Immature natural killer cell (primary cell): ENCODE measurements at regions not wholly inside any gene's neighbourhood (a gene's known extent, or its start where the extent isn't known, plus 50 kb on each side); places are given as distances from the start of the nearest gene placed in this dataset.

Experiments
- DNase-seq, 3 donors: peaks; one replicate each; pipeline ENCODE4 v3.0.0; 2022; ENCODE audit warnings: mixed read lengths in 1 of 3
- H3K27ac Mint-ChIP-seq, 6 donors: one replicate each; pipeline ENCODE4 v1.8.0; 2020; ENCODE audit warnings: mixed read lengths in 6 of 6, mild to moderate bottlenecking in 5 of 6, inconsistent platforms in 4 of 6, moderate library complexity in 3 of 6
- H3K27me3 Mint-ChIP-seq, 3 donors: one replicate each; pipeline ENCODE4 v1.8.0; 2020 to 2021; ENCODE audit warnings: low read depth in 3 of 3, mild to moderate bottlenecking in 3 of 3, mixed read lengths in 3 of 3, moderate library complexity in 3 of 3, inconsistent platforms in 1 of 3
- H3K36me3 Mint-ChIP-seq, 3 donors: one replicate each; pipeline ENCODE4 v1.8.0; 2020; ENCODE audit warnings: mixed read lengths in 3 of 3, inconsistent platforms in 2 of 3, mild to moderate bottlenecking in 2 of 3
- H3K4me1 Mint-ChIP-seq, 2 donors: one replicate each; pipeline ENCODE4 v1.8.0; 2020; ENCODE audit warnings: inconsistent platforms in 2 of 2, mild to moderate bottlenecking in 2 of 2, mixed read lengths in 2 of 2, moderate library complexity in 1 of 2
- H3K4me3 Mint-ChIP-seq, 5 donors: one replicate each; pipeline ENCODE4 v1.8.0; 2020; ENCODE audit warnings: mild to moderate bottlenecking in 5 of 5, mixed read lengths in 5 of 5, inconsistent platforms in 3 of 5, moderate library complexity in 3 of 5
- H3K9me3 Mint-ChIP-seq, 6 donors: one replicate each; pipeline ENCODE4 v1.8.0; 2020; ENCODE audit warnings: mild to moderate bottlenecking in 6 of 6, mixed read lengths in 6 of 6, inconsistent platforms in 4 of 6, moderate library complexity in 3 of 6

DNA sequence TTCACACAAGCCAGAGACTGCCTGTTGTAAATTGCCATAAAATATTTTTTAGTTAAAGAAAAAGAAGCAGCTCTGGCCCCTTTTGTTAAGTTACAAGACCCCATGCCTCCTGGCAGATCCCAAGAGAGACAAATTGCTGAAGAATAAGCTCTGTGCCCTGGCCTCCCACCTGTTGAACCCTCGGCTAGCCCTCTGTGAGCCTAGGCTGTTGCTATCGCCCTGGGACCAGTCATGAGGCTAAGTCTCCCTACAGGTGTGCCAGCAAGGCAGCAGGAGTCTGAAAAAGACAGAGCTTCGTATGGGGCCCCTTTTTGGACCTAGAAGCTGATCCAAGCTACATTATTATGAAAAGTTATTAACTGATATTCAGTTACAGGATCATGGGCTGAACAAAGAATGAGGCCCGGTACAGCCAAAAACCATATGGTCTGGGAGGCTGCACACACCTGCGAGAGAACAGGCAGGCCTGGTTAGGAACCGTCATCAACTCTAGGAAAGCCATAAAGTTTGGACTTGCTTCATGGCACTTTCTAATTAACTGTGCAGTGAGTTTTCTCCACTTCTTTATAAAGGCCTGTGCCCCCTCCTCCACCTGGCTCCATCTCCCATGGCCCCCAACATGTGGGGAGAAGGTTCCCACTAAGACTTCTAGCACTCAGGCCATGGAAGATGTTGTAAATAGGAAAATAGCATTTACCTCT is 384.7 kb downstream of the ENC1 start:
- Mint-ChIP-seq H3K27ac (no peak overlapping the region), H3K4me1 (no peaks in the 10 kb centered on the region), H3K36me3 (no peaks in the 10 kb centered on the region), H3K27me3 (peaks cover under 1 to 6% (median 5%) of the 10 kb centered on the region in 3 donors), H3K4me3 (no peak overlapping the region), H3K9me3 (peaks cover 0 to 3% (median 0%) of the 10 kb centered on the region in 6 donors)
- DNase-seq, result no peak

DNA sequence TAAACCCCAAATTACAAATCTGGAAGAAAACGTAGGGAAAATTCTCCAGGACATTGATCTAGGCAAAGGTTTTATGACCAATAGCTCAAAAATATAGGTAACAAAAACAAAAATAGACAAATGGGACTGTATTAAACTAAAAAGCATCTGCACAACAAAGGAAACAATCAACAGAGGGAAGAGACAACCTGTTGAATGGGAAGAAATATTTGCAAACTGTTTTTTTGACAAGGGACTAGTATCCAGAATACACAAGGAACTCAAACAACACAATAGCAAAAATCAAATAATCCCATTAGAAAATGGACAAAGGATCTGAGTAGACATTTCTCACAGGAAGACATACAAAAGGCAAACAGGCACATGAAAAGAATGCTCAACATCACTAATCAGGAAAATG is 386.3 kb downstream of the ENC1 start:
- no peaks in the 10 kb centered on the region for H3K4me1 Mint-ChIP-seq
- no peak for DNase-seq
- H3K27me3 Mint-ChIP-seq, result peaks cover 2 to 6% (median 5%) of the 10 kb centered on the region in 3 donors
- H3K9me3 Mint-ChIP-seq, result peaks cover 0 to 3% (median 0%) of the 10 kb centered on the region in 6 donors
- H3K36me3 Mint-ChIP-seq, result no peaks in the 10 kb centered on the region
- no peak overlapping the region for H3K27ac Mint-ChIP-seq
- H3K4me3 Mint-ChIP-seq, result no peak overlapping the region

DNA sequence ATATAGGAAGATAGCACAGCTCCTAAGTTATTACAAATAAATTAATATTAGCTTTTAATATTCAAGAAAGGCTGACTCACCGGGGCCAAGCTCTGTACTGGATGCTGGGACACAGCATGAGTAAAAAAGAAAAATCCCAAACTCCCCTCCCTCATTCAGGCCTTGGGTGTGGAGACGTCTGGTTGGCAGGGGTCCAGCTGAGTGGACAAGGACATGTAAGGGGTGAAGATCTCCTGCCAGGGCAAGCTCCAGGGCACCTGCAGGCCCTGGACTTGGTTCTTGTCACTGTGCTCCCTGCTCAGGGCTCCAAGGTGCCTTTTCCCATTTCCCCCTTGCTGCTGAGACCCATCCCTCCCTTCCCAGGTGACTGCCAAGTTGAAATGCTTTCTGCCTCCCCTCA is 388.5 kb downstream of the ENC1 start:
- Mint-ChIP-seq H3K27me3 (peaks cover 2 to 7% (median 4%) of the 10 kb centered on the region in 3 donors), H3K4me3 (no peak overlapping the region), H3K27ac (no peak overlapping the region), H3K36me3 (no peaks in the 10 kb centered on the region), H3K4me1 (no peaks in the 10 kb centered on the region), H3K9me3 (peaks cover 0 to 1% (median 0%) of the 10 kb centered on the region in 6 donors)
- no peak for DNase-seq

DNA sequence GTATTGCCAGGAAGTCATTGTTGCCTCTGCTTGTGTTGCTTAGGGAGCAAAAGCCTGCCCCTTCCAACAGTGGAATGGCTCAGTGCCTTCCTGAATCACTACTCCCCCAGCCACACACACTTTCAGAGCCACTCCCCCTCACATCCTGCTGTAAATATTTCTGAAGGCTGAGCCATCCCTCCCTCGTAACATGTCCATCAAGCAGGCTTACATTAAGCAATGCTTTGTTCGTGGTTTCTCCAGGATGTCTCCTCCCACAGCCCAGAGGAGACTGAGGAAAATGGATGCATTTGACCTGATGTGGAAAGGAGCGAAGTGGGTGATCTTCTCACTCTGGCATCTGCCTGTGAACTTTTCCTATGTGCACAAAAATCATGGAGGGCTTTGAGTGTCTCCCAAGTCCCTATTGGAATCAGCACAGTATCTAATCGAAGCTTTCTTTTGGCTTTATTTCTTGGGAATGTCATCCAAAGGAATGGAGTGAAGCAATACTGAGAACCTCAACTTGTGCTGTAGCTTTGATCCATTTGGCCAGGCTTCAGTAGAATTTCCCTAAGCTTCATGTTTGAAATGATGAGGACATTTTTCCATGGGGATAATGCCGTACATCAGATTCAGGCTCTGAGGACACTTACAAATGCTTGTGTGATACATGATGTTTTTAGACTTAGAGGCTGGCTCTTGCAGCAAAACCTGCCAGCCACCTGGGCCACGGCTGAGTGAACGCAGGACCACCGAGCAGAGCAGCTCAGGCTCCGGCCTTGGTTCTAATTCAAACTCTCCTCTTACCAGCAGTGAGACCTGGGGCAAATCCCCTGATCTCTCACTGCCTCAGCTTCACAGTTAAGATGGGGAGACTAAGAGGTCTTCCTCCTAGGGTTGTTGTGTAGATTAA is 389.1 kb downstream of the ENC1 start:
- Mint-ChIP-seq H3K4me1 (no peaks in the 10 kb centered on the region), H3K27ac (no peak overlapping the region), H3K27me3 (peaks cover 2 to 7% (median 4%) of the 10 kb centered on the region in 3 donors), H3K4me3 (no peak overlapping the region), H3K9me3 (peaks cover 0 to 1% (median 0%) of the 10 kb centered on the region in 6 donors), H3K36me3 (no peaks in the 10 kb centered on the region)
- DNase-seq, result no peak

DNA sequence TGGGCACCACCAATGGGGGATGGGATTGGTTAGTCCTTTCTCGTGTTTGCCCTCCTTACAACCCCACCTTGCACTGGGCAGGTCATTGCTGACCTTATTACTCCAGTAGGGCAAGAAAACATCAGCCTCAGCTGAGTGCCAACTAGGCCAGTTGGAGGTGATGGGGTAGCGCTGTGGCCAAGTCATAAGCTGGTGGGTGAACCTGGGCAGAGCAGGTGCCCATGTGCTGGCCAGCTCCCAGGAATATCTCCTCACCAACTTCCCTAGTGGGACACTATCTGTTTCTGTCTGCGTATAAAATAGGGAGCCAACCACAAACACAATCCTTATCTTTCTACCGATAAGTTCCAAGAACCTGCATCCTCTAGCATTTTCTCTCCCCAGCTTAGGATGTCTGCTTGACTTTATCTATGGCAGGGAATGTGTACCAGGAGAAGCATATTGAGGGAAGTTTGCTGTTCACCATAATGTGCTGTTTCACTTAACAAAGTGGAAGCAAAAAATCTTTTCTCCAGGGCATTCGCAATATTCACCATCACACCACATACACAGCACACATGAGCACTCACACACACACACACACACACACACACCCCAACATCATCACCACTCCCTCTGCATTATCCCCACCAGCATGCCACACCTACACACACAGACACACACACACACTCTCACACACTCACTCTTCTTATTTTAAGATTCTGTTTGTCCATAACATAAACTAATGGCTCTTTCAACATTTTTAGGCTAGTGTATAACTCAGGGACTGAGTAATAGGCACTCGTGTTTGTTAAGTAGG is 390.0 kb downstream of the ENC1 start:
- no peak overlapping the region for H3K27ac Mint-ChIP-seq
- no peaks in the 10 kb centered on the region for H3K36me3 Mint-ChIP-seq
- H3K27me3 Mint-ChIP-seq, result peaks cover 2 to 7% (median 4%) of the 10 kb centered on the region in 3 donors
- H3K9me3 Mint-ChIP-seq, result peaks cover 0 to 1% (median 0%) of the 10 kb centered on the region in 6 donors
- no peak for DNase-seq
- no peaks in the 10 kb centered on the region for H3K4me1 Mint-ChIP-seq
- H3K4me3 Mint-ChIP-seq, result no peak overlapping the region

DNA sequence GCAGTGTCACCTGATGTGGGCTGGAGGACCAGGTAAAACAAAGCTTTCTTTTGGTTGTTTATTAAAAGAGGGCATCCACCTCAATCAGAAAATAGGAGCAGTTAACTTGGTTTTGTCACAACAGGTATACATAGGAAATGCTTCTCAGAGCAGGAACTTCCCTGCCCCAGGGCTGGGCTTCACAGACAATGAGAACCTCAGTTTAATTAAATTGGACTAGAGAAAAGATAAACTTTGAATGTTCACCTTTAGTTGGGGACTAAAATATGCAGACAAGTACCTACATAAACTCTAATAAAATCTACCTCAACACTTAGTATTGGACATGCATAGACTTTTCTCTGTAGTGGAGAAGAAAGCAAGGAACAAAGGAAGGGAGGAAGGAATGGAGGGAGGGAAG is 392.0 kb downstream of the ENC1 start:
- DNase-seq, result no peak
- Mint-ChIP-seq H3K27me3 (peaks cover 0 to 7% (median 3%) of the 10 kb centered on the region in 3 donors), H3K4me1 (no peaks in the 10 kb centered on the region), H3K27ac (no peak overlapping the region), H3K4me3 (no peak overlapping the region), H3K36me3 (no peaks in the 10 kb centered on the region), H3K9me3 (peaks cover 0 to 1% (median 0%) of the 10 kb centered on the region in 6 donors)

DNA sequence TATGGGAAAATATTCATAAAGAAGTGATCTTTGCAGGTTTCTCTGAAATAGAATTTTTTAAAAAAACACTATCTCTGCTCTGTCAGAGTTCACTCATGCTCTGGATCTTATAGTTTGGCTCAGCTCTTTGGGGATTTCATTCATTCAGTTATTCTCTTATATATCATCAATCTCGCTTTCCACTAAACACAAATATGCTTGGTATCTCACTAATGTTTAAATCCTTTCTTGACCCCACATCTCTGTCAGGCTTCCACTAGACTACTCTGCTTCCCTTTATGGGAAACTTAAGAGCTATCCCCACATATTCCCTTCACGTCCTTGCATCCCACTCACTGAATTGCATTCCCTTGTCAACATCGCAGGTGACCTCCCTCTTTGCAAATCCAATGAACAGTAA is 396.1 kb downstream of the ENC1 start:
- no peak overlapping the region for H3K27ac Mint-ChIP-seq
- no peaks in the 10 kb centered on the region for H3K4me1 Mint-ChIP-seq
- H3K27me3 Mint-ChIP-seq, result peaks cover 0 to 6% (median 5%) of the 10 kb centered on the region in 3 donors
- peaks cover 0 to 1% (median 0%) of the 10 kb centered on the region in 6 donors for H3K9me3 Mint-ChIP-seq
- DNase-seq, result no peak
- H3K36me3 Mint-ChIP-seq, result no peaks in the 10 kb centered on the region
- no peak overlapping the region for H3K4me3 Mint-ChIP-seq

DNA sequence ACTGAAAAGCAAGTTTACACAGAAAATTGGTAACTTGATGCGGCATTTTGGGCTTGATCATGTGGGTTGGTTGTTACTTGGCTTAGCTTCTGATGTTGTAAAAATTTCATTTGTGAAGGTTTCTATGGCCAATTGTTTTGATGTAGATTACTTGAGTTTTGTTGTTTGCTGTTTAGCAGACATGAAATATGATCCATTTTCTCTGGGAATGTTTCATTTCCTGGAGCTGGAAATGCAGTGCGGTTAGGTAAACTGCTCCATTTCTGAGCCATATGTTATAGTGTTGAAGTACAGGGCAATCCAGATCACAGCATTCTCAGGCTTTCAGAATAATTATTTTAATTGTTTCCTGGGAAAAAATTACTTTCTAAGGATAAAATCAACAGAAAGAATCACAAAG is 396.9 kb downstream of the ENC1 start:
- Mint-ChIP-seq H3K9me3 (peaks cover 0 to 4% (median 0%) of the 10 kb centered on the region in 6 donors), H3K4me3 (no peak overlapping the region), H3K4me1 (no peaks in the 10 kb centered on the region)

DNA sequence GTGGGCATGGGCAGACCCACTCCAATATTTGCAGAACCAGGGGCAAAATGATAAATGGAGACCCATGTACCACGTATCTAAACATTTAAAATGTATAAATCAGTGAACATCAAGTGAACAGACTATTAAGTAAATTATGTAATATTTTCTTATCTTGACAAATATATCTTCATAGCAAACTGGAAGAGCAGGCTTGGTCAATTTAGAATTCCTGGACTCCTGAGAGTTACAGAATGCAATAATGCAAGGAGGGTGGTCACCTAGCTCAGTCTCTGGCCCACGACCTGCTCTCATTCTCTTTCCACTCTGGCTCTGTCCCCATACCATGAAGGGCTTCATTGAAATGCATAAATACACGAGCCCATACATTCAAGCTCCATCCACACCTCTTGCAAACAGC is 398.0 kb downstream of the ENC1 start:
- no peaks in the 10 kb centered on the region for H3K4me1 Mint-ChIP-seq
- H3K27ac Mint-ChIP-seq, result no peak overlapping the region

More for the DNA sequence above, 396.9 kb downstream of the ENC1 start:
- no peak for DNase-seq
- H3K27me3 Mint-ChIP-seq, result peaks cover 0 to 8% (median 2%) of the 10 kb centered on the region in 3 donors
- H3K27ac Mint-ChIP-seq, result no peak overlapping the region
- H3K36me3 Mint-ChIP-seq, result no peaks in the 10 kb centered on the region

DNA sequence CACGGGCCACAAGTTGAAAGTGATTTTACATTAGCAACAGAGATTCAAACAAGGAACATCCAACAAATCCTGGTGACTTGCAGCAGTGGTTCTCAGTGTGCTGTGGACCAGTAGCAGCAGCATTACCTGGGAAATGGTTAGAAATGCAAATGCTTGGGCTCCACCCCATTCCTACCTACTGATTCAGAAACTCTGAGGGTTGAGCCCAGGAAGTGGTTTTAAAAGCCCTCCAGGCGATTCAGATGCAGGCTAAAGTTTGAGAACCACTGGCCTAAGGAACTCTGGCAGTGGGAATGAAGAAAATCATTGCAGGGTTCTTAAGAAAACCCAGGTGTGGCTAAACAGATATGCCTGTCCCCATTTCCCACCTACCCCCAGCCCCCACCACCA is 398.8 kb downstream of the ENC1 start:
- no peaks in the 10 kb centered on the region for H3K4me1 Mint-ChIP-seq
- DNase-seq, result no peak
- H3K27ac Mint-ChIP-seq, result no peak overlapping the region
- H3K36me3 Mint-ChIP-seq, result no peaks in the 10 kb centered on the region
- peaks cover 0 to 3% (median 0%) of the 10 kb centered on the region in 6 donors for H3K9me3 Mint-ChIP-seq
- H3K27me3 Mint-ChIP-seq, result peaks cover 0 to 16% (median 0%) of the 10 kb centered on the region in 3 donors
- H3K4me3 Mint-ChIP-seq, result no peak overlapping the region

More for the DNA sequence above, 398.0 kb downstream of the ENC1 start:
- Mint-ChIP-seq H3K27me3 (peaks cover 0 to 13% (median 0%) of the 10 kb centered on the region in 3 donors), H3K4me3 (no peak overlapping the region), H3K9me3 (peaks cover 0 to 3% (median 0%) of the 10 kb centered on the region in 6 donors), H3K36me3 (no peaks in the 10 kb centered on the region)
- no peak for DNase-seq

DNA sequence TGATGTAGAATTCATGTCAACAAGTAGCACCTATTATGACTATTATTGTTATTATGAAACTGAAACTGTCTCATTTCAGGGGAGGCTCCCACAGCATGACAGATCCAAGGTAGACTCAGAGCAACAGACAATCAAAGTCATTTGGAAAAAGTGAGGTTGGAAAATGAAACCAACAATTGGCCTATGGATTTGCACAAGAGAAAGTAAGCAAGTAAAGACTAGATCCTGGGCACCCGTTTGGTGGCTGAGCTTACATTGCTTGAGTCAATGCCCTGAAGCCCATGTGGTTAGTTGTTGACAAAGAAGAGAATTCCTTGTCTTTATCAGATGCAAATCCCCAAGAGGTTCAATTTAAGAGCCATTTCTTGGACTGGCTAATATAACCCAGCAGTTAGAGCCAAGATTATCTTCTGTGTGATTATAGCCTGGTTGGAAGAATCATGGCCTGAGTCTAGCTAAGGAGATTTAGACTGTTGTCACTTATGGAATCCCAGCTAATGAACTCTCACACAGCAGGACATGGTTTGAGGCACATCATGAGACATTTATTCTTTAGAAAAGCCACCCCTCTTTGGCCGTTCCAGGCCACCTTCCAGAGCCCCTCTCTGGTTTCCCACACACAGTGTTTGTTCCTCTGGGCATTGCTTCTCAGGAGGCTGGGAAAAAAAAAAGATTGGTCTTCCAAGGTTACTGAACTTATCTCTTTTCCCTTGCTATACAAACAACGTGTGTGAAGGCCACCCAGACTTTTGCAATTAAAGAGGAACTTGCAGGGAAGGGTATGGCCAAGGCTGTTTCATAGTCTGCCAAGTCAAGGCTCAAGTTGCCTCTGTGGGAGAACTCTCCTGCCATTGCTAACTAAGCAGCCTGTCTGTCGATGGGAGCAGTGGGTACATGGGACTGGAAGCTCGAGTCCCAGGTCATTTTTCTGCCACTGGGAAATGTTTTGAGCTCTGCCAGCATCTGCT is 399.5 kb downstream of the ENC1 start:
- H3K27me3 Mint-ChIP-seq, result peaks cover 0 to 16% (median 0%) of the 10 kb centered on the region in 3 donors

DNA sequence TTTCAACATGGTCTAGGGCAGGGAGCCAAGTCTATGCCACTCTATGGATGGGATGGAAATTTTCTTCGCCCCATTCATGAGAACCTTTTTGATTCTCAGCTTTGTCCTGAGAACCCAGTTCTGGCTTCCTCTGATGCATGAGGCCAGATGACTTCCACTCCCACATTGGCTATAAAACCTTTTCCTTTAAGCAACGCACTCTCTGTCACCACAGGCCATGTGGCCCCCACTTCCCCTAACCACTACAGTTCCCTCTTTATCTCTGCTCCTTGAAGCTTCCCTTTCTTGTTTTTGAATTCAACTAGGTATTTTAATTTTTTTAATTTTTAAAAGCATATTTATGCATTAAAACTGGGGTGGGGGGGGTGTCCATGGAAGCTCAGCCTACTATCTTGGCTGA is 401.3 kb downstream of the ENC1 start:
- Mint-ChIP-seq H3K9me3 (peaks cover 0 to 3% (median 0%) of the 10 kb centered on the region in 6 donors), H3K36me3 (no peaks in the 10 kb centered on the region), H3K4me3 (no peak overlapping the region)

More for the DNA sequence above, 399.5 kb downstream of the ENC1 start:
- H3K4me3 Mint-ChIP-seq, result no peak overlapping the region
- no peaks in the 10 kb centered on the region for H3K36me3 Mint-ChIP-seq
- DNase-seq, result no peak
- H3K27ac Mint-ChIP-seq, result no peak overlapping the region
- peaks cover 0 to 3% (median 0%) of the 10 kb centered on the region in 6 donors for H3K9me3 Mint-ChIP-seq
- H3K4me1 Mint-ChIP-seq, result no peaks in the 10 kb centered on the region

More for the DNA sequence above, 401.3 kb downstream of the ENC1 start:
- Mint-ChIP-seq H3K4me1 (no peaks in the 10 kb centered on the region), H3K27ac (no peak overlapping the region), H3K27me3 (peaks cover 0 to 17% (median 0%) of the 10 kb centered on the region in 3 donors)
- DNase-seq, result no peak
